NCI-H1092 (cell line): ENCODE measurements at regions not wholly inside any gene's neighbourhood (a gene's known extent, or its start where the extent isn't known, plus 50 kb on each side); places are given as distances from the start of the nearest gene placed in this dataset.

Experiments
- DNase-seq: peaks from one replicate; lab custom pipeline; 2025; lab: John Stamatoyannopoulos, UW

DNA sequence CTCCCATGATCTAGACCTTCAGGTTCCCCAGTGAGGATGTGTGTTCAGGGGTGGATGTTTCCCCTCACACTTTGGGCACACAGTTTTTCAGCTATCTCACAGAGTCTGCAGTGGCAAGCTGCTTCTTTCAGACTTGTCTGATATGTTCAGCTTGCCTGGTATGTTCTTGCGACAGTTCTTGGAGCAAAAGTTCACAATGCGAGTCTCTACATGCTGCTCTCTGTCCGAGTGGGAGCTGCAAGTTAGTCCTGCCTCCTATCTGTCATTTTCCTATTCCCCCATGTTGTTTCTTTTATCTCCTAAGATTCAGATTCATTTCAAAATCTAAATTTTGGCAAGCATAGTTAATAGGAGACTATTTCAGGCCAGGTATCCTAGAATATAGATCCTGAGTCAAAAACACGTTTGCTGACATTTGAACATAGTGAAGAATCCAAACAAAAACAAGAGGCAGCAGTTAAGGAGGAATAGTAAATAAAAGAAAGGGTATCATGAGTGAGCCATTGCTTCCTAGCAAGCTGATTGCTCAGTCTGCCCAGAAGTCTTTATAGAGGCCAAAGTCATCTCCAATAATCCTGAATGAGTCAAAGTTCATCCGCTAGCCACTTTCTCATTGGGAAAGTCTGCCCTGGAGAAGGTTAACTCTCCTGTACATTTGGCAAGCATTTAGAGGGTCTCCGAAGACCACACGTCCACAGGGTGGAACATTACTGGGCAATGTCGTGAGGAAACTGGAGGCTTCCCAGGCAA is 140.2 kb upstream of the MOCS1 start:
- no peak for DNase-seq

DNA sequence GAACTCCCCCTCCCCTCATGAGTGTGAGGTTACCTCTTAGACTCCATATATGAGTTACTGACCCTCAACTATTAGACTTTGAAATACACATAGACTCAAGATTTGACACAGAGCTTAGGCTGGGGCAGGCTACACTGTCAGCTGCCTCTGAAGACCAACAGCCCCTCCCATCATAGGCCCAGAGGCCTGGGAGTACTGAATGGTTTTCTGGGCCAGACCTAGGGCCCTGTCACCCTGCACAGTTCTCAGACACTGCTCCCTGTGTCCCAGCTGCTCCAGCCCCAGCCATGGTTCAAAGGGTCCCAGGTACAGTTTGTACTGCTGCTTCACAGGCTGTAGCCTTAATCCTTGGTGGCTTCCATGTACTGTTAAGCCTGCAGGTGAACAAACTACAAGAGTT is 132.1 kb upstream of the MOCS1 start:
- DNase-seq = no peak

DNA sequence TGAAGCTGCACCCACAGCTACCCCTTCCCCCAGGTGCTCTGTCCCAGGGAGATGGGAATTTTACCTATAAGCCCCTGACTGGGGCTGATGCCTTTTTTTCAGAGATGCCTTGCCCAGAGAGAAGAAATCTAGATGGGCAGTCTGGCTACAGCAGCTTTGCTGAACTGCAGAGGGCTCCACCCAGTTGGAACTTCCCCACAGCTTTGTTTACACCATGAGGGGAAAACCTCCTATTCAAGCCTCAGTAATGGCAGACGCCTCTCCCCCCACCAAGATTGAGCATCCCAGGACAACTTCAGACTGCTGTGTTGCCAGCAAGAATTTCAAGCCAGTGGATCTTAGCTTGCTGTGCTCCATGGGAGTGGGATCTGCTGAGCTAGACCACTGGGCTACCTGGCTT is 122.6 kb upstream of the MOCS1 start:
- DNase-seq = no peak

DNA sequence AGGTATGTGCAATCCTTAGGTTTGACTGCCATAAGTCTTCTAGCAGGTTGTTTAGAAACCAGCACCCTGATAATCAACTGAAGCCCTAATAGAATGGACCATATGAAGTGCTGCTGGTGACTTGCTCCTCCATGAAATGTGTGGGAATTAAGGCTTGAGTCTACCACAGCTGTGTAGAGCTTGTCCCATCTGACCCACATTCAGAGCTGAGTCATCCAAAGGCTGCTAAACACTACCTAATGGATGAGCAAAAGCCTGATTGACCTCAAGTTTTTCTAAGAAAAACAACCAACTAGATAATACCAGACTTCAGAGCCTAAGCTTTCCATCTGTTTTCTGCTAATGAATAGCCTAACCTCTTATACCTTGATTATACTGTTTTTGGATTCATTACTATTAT is 120.3 kb upstream of the MOCS1 start:
- no peak for DNase-seq

DNA sequence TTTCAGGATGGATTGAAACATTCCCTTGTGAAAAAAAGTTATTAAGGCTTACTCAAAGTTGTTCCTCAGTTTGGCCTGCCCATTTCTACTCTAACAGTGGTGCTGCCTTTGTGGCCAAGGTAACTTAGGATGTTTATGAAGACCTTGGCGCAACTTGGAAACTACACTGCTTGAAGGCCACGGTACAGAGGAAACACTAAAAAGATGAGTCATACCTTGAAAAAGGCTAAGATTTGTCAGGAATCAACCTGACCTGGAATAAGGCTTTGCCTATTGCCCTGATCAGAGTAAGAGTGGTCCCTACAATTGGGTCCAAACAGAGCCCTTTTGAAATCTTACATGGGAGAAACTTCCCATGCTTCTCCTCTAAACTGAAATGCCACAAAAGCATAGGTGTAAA is 119.9 kb upstream of the MOCS1 start:
- DNase-seq = no peak

DNA sequence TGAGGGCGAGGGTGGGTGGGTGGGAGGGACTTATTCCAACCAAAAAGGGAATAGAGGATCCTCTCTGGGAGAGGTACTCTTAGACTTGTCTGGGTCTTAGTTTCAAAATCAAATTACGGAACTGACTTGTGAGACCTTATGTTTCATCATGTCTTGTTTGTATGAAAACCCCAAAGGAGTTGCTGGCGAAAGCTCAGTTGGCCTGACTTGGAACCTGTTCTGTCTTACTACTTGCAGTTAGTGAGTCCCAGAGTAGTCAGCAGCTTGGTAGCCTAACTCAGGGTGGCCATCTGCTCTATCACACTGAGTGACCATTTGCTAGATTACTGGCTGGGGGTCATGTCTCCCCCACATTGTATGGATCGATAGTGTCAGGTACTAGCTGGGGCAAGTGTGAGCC is 114.9 kb upstream of the MOCS1 start:
- DNase-seq = no peak

DNA sequence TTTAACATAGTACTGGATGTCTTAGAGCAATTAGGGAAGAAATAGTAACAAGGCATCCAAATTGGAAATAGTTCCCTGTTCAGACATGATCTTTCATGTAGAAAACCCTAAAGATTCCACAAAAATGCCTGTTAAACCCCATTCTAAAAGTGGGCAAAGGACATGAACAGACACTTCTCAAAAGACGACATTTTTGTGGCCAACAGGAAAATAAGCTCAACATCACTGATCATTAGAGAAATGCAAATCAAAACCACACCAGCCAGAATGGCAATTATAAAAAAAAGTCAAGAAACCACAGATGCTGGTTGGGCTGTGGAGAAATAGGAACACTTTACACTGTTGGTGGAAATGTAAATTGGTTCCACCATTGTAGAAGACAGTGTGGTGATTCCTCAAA is 109.9 kb upstream of the MOCS1 start:
- DNase-seq = no peak

DNA sequence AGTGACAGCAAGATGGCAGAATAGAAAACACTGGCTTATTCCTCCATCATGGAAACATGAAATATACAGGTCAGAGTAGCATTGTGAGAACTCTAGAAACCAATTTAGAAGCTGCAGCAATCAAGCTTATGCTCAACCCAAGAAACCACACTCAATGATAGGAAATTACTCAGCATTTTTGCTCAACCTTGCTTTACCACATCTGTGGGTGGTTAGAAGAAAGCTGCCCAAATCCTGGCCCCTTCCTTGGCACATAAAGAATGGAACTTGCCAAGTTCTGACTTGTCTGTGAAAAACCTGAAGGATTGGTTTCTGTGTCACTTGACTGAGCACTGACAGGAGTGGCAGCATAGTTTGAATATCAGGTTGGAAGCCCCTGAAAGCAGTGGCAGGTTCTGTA is 108.0 kb upstream of the MOCS1 start:
- DNase-seq = no peak

DNA sequence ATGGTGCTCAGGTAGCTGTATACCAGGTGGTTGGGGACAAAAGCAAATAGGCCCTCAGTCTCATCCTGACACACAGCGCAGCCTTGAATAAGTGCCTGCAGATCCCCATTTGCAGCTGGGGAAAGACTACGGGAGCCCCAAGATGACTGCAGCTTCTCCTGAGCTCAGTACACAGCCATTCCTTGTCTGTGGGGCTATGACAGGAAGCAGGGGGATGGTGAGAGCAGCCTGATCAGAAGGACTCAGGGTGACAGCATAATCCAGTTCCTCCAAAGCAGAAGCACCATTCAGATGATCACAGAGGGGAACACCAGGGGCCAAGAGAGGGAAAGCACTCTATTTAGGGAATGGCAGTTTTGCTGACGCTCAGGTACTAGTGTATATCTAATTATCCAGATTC is 104.8 kb upstream of the MOCS1 start:
- no peak for DNase-seq

DNA sequence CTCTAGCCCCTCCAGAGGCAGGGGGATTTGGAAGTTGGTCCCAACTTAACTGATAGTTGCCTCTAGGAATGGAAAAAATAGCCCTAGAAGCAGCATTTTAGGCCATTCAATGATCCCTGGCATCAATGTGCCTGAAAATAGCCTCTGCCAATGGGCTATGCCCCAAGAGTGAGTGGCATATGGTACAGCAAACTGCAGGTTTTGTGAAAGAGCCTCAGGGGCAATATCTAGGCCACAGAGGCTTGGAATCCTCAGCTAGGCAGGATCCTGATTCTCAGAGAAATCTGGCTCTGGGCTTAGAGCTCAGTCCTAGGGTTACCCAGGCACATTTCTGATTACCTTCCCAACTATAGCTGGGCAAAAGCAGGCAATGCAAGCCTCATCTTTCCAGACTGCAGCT is 104.4 kb upstream of the MOCS1 start:
- DNase-seq = no peak

DNA sequence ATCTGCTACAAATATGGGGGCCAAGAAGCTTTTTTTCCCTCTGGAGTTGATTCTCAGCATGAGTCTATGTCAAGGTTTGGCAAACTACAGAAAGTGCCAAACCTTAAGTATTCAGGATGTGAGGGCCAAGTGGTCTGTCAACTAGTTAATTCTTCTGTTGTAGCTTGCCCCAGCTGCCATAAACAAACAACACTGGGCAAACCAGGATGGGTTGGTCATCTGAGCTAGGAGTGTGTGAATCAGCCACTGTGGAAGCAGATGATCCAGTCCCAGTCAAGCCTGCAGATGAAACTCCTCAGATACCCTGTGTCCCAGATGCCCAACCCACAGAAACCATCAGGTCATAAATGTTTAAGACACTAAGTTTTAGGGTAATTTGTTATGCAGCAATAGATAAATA is 103.0 kb upstream of the MOCS1 start:
- no peak for DNase-seq

DNA sequence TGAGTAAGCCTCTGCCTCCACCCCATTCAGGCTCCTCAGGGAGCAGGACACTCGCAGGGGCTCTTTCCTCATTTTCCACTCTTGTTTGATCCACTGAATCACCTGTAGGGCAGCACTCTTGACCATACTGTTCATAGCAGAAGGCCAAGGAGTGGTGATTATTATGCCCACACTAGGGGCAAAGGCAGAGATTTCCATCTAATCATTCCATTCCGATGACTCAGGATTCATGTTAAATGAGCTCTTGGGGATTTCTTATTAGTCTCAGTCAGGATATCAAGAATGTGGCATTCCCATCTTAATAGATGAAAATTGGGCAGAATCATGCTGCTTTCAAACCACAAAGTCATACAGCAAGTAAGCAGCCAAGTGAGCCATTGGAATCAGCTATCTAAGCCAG is 101.9 kb upstream of the MOCS1 start:
- no peak for DNase-seq

DNA sequence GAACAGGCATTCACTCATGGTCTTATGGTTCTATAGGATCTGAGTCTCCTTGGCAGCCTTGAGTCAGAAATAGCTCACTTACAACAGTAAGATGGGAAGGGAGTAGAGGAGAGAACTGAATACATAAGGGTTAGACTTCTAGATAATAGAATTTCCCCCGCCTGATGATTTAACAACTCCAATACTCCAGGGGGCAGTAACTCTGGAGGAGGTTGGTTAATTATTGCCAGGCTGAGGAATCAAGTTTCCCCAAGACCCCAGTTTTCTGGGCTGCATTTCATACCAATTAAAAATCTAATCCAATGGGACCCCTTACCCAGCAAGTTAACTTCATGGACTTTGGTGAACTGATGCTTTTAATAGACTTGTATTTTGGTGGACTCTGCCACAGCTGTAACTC is 94.2 kb upstream of the MOCS1 start:
- DNase-seq = no peak

DNA sequence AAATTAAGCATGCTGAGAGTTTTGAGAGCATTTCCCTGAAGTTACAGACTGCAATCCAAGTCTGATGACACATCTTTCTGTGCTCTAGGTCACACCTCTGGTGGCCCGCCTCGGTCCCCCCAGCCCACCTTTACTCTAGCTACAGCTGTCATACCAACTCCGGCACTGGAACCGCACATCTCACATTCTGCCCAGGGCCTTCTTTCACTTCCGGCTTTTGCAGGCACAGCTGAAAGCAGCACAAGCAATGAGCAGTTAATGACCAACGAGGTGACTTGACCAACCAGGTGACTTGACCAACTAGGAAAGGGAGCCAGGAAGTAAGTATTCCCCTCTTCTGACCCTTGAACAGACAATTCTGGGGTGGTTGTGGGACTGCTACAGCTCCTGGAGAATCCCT is 88.6 kb upstream of the MOCS1 start:
- no peak for DNase-seq

DNA sequence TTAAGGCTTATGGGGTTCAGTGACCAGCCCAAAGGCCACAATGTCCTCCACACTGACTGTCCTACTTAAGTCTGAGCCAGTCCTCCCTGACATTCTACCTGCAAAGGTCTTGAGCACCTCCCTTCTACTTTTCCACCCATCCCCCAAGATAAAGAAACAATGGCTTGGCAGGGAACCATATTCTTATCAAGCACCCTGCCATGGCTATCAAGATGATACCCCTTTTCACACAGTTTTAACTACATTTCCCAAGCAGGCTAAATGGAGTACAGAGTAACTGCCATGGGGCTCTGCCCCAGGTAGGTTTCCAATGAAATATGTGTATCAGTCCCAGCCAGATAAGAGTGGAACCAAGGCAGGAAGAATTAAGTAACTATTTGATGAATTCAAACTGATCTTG is 85.9 kb upstream of the MOCS1 start:
- no peak for DNase-seq

DNA sequence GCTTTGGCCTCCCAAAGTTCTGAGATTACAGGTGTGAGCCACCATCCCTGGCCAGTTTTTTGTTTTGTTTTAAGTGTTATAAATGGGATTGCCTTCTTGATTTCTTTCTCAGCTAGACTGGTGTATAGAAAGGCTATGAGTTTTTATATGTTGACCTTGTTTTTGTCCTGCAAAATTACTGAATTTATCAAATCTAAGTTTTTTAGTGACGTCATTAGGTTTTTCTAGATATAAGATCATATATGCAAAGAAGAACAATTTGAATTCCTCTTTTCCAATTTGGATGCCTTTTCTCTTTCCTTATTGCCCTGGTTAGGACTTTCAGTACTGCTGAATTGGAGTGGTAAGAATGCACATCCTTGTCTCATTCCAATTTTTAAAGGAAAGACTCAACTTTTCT is 81.3 kb upstream of the MOCS1 start:
- no peak for DNase-seq

DNA sequence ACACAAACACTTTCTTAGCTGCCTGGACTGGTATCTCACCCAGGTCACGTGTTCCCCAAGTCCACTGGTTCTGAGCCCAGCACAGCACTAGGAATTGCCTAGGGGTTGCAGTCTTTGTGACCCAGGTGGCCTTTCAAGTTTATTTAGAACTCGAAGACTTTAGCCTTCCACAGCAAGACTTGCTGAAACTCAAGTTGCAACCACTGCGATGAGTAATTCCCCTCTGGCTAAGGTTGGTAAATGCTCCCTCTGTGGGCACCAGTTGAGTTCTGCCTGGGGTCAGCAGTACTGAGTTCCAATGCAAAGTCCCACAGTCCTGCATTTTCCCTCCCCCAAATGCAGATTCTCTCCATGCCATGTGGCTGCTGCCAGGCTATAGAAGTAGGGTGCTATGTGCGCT is 77.6 kb upstream of the MOCS1 start:
- no peak for DNase-seq

DNA sequence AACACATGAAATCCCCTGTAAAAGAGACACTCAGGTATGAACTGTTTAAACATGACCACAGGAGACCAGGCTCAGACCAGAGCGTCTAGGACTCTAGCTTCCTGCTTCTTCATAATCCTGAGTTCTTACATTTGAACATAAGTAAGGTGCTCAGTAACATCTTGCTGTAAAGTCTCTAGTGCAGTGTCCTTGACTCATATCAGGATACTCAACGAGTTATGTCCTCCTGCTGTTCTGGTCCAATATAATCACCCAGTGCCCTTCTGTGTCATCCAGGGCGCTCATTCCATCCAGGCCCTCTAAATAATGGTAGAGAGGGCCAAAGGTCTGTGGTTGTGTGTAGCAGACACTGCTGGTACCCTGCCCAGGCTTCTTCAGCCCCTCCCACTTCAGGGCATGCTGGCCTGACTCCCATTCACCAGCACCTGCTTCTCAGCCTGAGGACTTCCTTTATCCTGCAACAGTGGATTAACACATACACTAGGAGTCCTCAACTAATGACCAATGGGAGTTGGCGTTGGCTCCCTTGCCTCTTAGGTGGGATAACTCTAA is 66.8 kb upstream of the MOCS1 start:
- DNase-seq = no peak

DNA sequence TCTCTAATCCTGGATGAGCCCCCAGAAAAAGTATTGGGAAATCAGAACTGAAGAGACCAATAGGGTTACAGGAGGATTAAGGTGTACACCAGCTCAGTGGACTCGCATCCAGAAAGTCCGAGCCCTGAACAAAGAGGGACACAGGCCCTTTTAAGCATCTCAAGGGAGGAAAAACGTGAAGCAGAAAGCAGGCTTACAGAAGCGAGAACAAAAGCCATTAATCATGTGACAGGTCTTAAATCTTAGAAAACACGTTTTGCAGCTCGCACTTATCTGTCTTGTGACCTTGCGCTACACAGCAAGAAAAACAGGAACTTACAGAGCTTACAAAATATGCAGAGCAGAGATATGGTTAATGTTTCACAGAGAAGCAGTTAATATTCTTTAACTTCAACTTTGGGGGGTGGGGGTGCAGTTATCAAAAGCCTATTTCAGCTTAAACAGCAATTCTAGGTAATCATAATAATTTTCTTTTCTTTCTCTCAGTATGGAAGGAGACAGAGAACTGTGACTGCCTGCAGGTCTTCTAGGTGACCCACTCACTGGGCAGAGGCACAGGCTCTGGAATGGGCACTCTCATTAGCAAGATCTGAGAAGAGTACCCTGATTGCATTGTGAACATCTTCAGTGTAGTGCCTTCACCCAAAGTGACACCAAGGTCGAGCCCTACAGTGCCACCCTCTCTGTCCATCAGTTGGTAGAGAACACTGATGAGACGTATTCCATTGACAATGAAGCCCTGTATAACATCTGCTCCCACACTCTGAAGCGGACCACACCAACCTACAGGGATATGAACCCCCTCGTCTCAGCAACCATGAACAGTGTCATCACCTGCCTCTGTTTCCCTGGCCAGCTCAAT is 65.0 kb upstream of the MOCS1 start:
- DNase-seq = no peak

DNA sequence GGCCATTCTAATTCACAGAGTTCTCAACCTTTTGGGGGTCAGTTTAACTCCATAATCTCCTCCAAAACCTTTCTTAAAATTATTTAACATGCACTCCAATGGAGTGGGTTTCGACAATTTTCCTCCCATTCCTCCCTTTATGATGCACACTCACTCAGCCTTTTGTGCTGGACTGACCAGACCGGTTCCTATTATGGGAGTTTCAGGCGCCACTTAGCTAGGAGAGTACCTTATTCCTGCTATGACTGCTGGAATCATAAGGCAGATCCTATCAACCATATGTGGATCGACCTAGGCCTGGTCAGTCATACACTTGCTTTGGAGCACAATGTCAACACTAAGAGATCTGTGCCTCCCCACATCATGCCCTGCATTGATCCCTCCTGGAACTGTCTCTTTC is 63.9 kb upstream of the MOCS1 start:
- DNase-seq = no peak

DNA sequence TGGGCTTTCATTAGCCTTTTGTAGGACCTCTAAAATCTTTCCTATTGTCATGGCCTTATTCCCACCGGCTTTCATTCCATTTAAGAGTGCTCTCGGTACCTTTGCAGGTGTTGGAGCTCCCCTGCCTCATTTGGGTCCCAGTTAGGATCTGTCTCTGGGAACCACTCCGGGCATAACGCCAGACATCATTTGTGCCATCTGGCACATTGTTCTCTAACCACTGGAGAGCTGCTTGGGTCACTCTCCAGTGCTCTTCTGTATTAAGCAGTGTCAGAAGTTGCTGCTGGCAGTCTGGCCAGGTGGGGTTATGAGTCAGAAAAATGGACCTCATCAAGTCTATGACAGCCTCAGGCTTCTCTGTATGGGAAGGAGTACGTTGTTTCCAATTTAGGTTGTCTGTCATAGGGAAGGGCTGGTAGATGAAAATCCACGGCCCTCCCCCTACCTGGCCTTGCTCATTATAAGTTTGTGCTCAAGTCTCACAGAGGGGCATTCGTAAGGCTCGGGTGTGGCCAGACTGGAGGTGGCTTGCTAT is 62.9 kb upstream of the MOCS1 start:
- peak; percentile 71 for DNase-seq

DNA sequence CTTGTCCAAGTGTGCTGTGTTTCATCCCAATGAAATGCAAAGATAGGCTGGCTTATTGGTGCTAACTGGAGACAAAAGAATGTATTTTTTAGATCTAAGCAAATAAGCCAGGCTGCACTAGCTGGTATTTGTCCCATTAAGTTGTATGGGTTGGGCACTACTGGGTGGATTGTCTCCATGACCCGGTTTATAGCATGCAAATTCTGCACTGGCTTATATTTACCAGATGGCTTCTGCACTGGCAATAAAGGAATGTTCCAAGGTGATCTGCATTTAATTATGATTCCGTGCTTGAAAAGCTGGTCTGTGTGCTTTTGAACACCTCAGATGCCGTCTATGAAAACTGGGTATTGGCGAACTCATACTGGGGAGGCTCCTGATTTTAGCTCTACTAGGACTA is 61.4 kb upstream of the MOCS1 start:
- no peak for DNase-seq
